Fibroblast of skin of abdomen (primary cell): ENCODE measurements at regions not wholly inside any gene's neighbourhood (a gene's known extent, or its start where the extent isn't known, plus 50 kb on each side); places are given as distances from the start of the nearest gene placed in this dataset.

Source experiments
- DNase-seq: peaks from one replicate; pipeline ENCODE4 v3.0.0-alpha.2; 2013

DNA sequence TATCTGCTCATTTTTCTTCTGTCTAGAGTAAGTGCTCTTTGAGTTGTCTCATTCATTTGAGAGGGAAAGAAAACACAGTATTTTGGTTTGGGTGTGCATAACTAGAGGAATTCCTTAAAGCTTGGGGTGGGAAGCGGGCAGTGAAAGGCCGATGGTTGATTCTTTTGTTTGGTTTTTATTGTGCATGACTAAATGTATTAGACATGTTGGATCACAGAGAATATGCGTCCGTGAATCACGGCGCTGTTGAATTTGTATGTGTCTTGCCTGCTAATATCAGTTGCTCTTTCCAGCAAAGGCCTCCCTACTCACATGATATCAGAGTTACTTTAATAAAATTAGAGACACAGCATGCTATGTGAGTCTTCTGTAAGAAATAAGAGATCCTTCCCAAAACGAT, 180.0 kb downstream of the CHD9NB start:
- DNase-seq: no peak

DNA sequence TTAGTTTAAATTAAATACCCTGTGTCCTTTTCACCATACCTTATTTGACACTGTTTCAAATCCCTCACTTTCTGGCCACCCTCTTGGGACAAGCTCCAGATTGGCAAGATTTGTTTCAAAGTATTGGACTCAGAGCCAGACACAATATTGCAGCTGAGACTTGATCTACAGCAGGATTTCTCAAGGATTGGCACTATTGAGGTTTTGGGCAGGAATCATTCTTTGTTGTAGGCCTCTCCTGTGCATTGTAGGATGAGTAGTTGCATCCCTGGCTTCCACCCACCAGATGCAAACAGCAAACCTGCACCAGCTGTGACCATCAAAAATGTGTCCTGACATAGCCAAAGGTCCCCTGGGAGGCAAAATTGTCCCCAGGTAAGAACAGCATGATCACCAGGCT, 181.2 kb downstream of the CHD9NB start:
- DNase-seq: no peak

GRCh38 chr16:52869243-52869642, 183.5 kb downstream of the CHD9NB start:
- DNase-seq: no peak

DNA sequence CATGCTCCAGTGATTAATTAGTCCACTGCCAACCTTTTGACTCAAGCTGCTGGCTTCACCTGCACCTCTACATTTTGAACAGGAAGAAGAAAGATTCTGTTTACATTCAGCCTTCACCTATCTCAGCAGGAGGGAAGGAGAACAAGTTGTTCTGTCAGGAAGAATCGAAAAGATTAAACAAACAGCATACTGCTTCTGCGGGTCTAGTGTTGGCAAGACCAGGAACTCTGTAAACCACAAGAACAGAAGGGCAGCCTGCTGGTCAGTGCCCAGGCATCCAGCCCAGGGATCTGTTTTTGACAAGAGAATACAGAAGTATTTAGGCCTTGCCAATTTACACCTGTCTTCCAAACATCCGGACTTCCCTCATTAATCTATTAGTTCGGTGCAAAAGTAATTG, 189.7 kb downstream of the CHD9NB start:
- DNase-seq: no peak

DNA sequence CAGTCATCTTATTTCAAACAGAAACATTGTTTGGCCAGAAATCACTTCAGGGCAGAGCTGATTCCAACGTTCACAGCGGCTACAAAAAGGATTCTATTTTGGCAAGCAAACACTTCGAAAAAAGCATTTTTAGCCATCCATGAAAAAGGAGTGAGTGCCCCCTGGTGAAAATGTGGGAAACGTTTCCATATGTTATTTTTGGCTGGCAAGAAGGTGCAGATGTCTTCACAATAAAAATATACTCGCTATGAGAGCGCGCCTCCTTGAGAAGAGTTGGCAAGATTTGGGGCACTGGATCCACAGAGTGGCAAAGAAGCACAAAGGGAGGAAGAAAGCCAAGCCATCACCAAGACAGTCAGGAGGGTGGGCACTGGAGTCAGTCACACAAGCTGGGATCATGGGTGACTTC, 191.1 kb downstream of the CHD9NB start:
- DNase-seq: no peak

- DNase-seq: no peak
These were observed 197.2 kb downstream of the CHD9NB start for GRCh38 chr16:52855463-52855862.

- DNase-seq: no peak
These were observed 199.7 kb downstream of the CHD9NB start for GRCh38 chr16:52852978-52853377.

GRCh38 chr16:52851211-52851740, 201.4 kb downstream of the CHD9NB start:
- no peak for DNase-seq

GRCh38 chr16:52843381-52843780, 209.3 kb downstream of the CHD9NB start:
- no peak for DNase-seq

GRCh38 chr16:52837251-52837650, 215.4 kb downstream of the CHD9NB start:
- no peak for DNase-seq

- DNase-seq: no peak
These were observed 217.8 kb downstream of the CHD9NB start for GRCh38 chr16:52834736-52835465.

- DNase-seq: no peak
These were observed 219.9 kb downstream of the CHD9NB start for GRCh38 chr16:52832771-52833170.

DNA sequence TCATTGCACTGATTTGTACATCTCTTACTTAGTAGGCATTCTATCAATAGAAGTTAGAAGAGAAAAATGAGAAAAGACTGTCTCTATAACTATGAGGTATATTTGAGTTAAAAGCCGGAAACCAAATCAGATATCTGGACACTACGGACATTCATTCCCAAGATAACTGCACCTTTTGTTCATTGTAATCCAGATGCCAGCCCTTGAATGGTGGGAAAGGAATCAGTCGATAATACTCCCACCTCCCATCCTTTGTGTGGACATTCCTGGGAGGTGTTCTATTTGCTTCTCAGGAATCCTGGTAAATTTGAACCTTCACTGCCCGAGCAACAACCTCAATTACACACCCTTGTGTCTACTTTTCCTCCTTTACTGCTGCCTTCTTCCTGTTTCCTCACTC, 225.2 kb downstream of the CHD9NB start:
- no peak for DNase-seq

DNA sequence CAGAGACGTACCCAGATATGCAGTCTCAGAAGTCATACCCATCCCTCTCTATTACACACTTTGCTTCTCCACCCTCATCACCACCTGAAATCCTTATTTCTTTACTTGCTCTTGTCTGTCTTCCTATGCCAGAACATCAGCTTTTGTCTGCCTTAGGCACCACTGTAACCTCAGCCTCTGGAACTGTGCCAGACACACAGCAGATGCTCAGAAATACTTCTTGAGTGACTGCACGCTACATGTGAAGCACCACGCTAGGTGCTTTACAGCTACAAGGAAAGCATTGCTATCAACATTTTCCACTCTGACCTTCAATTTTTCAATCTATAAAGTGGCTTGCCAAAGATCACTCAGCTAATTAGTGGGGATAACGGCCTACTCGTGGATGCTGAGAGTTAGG, 226.8 kb downstream of the CHD9NB start:
- no peak for DNase-seq

- DNase-seq: no peak
These were observed 232.9 kb downstream of the CHD9NB start for GRCh38 chr16:52819808-52820207.

DNA sequence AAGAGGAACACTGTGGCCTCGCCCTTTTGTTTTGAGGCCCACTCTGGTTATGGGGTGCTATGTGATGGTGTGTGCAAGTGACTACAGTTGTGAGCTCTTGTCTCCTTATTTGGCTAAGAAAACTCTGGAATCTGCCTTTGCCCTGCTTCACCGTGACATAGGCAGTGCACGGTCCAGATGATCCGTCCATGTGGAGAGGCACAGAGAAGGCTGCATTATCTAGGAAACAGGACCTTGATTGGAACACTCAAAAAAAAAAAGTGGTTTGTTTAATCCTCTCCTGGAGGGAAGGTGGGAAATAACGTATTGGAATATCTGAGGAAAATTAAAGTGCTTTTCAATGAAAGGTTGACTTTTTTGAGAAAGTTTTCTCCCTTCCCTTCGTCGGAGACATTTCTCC, 233.3 kb downstream of the CHD9NB start:
- no peak for DNase-seq

GRCh38 chr16:52817696-52818095, 235.0 kb downstream of the CHD9NB start:
- DNase-seq: no peak

- DNase-seq: no peak
These were observed 235.7 kb downstream of the CHD9NB start for GRCh38 chr16:52816993-52817392.

GRCh38 chr16:52812678-52813556, 239.8 kb downstream of the CHD9NB start:
- DNase-seq: peak; percentile 26

DNA sequence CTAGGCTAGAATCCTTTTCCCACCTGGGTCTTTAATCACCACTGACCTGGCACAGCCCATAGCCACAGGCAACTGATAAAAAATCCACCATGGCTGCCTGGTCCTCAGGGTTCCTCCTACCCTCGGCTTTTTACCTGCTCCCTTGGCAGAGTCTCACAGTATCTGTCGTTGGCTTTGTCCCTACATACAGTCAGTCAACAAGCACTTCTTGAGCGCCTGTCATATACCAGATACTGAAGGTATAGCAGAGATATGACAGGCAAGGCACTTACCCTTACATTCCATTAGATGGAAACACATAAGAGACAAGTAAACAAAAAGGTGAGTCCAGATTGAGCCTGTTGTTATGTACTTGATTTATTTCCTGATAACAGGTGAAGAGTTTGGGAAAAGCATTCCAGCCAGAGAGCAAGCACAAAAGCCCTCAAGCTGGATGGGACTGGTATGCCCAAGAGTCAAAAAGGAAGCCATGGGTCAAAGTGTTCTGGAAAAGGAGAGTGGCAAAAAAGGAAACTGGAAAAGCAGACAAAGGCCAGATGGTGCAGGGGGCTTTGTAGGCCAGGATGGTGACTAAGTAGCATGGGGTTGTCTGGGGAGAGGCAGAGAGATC, 247.0 kb downstream of the CHD9NB start:
- DNase-seq: no peak

- no peak for DNase-seq
These were observed 252.3 kb downstream of the CHD9NB start for GRCh38 chr16:52800432-52800831.

GRCh38 chr16:52799149-52799548, 252.2 kb upstream of the TOX3 start:
- no peak for DNase-seq

- DNase-seq: no peak
These were observed 240.8 kb upstream of the TOX3 start for GRCh38 chr16:52787709-52788108.
